GM12872 (cell line): ENCODE measurements at regions not wholly inside any gene's neighbourhood (a gene's known extent, or its start where the extent isn't known, plus 50 kb on each side); places are given as distances from the start of the nearest gene placed in this dataset.

Source experiments
- TF ChIP-seq, protein P1 (sequence below): IDR thresholded peaks from 3 replicates; pipeline ENCODE4 v1.5.1; 2011; ENCODE audit warnings: low read depth, mild to moderate bottlenecking, low read length, moderate library complexity; ENCODE audit not compliant: insufficient read depth

- TF ChIP-seq, protein P1, sequence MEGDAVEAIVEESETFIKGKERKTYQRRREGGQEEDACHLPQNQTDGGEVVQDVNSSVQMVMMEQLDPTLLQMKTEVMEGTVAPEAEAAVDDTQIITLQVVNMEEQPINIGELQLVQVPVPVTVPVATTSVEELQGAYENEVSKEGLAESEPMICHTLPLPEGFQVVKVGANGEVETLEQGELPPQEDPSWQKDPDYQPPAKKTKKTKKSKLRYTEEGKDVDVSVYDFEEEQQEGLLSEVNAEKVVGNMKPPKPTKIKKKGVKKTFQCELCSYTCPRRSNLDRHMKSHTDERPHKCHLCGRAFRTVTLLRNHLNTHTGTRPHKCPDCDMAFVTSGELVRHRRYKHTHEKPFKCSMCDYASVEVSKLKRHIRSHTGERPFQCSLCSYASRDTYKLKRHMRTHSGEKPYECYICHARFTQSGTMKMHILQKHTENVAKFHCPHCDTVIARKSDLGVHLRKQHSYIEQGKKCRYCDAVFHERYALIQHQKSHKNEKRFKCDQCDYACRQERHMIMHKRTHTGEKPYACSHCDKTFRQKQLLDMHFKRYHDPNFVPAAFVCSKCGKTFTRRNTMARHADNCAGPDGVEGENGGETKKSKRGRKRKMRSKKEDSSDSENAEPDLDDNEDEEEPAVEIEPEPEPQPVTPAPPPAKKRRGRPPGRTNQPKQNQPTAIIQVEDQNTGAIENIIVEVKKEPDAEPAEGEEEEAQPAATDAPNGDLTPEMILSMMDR: no peak
Measured at GRCh38 chr13:24107955-24108614, 52.4 kb upstream of the SPATA13 start.

- TF ChIP-seq, protein P1: no peak
Measured at GRCh38 chr13:24108615-24108965, 51.9 kb upstream of the SPATA13 start.

- TF ChIP-seq, protein P1: no peak
Measured at GRCh38 chr13:24110011-24110410, 50.5 kb upstream of the SPATA13 start.
